Dendritic cell treated with granulocyte-macrophage colony-stimulating factor and Interleukin-4, amounts not matched to agents 40 ng/mL and 50 ng/mL, for 4 days (primary cell): ENCODE measurements at regions not wholly inside any gene's neighbourhood (a gene's known extent, or its start where the extent isn't known, plus 50 kb on each side); places are given as distances from the start of the nearest gene placed in this dataset.

ENCODE experiments used
- H3K27ac Mint-ChIP-seq: one replicate; pipeline ENCODE4 v1.8.0; 2022; ENCODE audit warnings: mild to moderate bottlenecking, mixed read lengths
- H3K27me3 Mint-ChIP-seq: one replicate; pipeline ENCODE4 v1.8.0; 2022; ENCODE audit warnings: mild to moderate bottlenecking, mixed read lengths
- H3K36me3 Mint-ChIP-seq: one replicate; pipeline ENCODE4 v1.8.0; 2022; ENCODE audit warnings: low read depth, mixed read lengths
- H3K4me1 Mint-ChIP-seq: one replicate; pipeline ENCODE4 v1.8.0; 2022; ENCODE audit warnings: low read depth, mixed read lengths
- H3K4me3 Mint-ChIP-seq: one replicate; pipeline ENCODE4 v1.8.0; 2022; ENCODE audit warnings: mild to moderate bottlenecking, moderate library complexity, mixed read lengths
- H3K9me3 Mint-ChIP-seq: one replicate; pipeline ENCODE4 v1.8.0; 2022; ENCODE audit warnings: mixed read lengths
- intact Hi-C: fragments of 100-400 bp; cut with micrococcal nuclease; formaldehyde crosslinking; loops from one replicate; pipeline ENCODE4 v1.15.0; 2022

GRCh38 chr17:72306037-72306436 lies 185.2 kb downstream of the SOX9 start:
- no peak overlapping the region for H3K27ac Mint-ChIP-seq
- no peaks in the 10 kb centered on the region for H3K27me3 Mint-ChIP-seq
- H3K36me3 Mint-ChIP-seq = no peaks in the 10 kb centered on the region
- no peaks in the 10 kb centered on the region for H3K9me3 Mint-ChIP-seq
- intact Hi-C loops = no loop called here
- H3K4me1 Mint-ChIP-seq = no peaks in the 10 kb centered on the region
- no peak overlapping the region for H3K4me3 Mint-ChIP-seq

- Mint-ChIP-seq H3K27me3 (no peaks in the 10 kb centered on the region), H3K4me1 (no peaks in the 10 kb centered on the region), H3K27ac (no peak overlapping the region), H3K4me3 (no peak overlapping the region), H3K36me3 (no peaks in the 10 kb centered on the region), H3K9me3 (no peaks in the 10 kb centered on the region)
- intact Hi-C loops = no loop called here
Measured at GRCh38 chr17:72307836-72308235, 187.0 kb downstream of the SOX9 start.

GRCh38 chr17:72308744-72309385 lies 188.0 kb downstream of the SOX9 start:
- Mint-ChIP-seq H3K27ac (no peak overlapping the region), H3K4me1 (no peaks in the 10 kb centered on the region), H3K9me3 (no peaks in the 10 kb centered on the region), H3K4me3 (no peak overlapping the region), H3K36me3 (no peaks in the 10 kb centered on the region), H3K27me3 (no peaks in the 10 kb centered on the region)
- intact Hi-C loops = no loop called here

- intact Hi-C loops = no loop called here
- H3K27ac Mint-ChIP-seq = no peak overlapping the region
- H3K4me3 Mint-ChIP-seq = no peak overlapping the region
- no peaks in the 10 kb centered on the region for H3K9me3 Mint-ChIP-seq
- no peaks in the 10 kb centered on the region for H3K27me3 Mint-ChIP-seq
- no peaks in the 10 kb centered on the region for H3K36me3 Mint-ChIP-seq
- H3K4me1 Mint-ChIP-seq = no peaks in the 10 kb centered on the region
Measured at GRCh38 chr17:72311004-72311403, 190.2 kb downstream of the SOX9 start.

- no peaks in the 10 kb centered on the region for H3K27me3 Mint-ChIP-seq
- H3K4me3 Mint-ChIP-seq = no peak overlapping the region
- intact Hi-C loops = no loop called here
- H3K36me3 Mint-ChIP-seq = no peaks in the 10 kb centered on the region
- no peaks in the 10 kb centered on the region for H3K4me1 Mint-ChIP-seq
- peaks cover 3% of the 10 kb centered on the region for H3K9me3 Mint-ChIP-seq
- H3K27ac Mint-ChIP-seq = no peak overlapping the region
Measured at GRCh38 chr17:72315122-72315913, 194.5 kb downstream of the SOX9 start.

- Mint-ChIP-seq H3K4me3 (no peak overlapping the region), H3K27ac (no peak overlapping the region), H3K9me3 (peaks cover 14% of the 10 kb centered on the region), H3K4me1 (no peaks in the 10 kb centered on the region), H3K36me3 (no peaks in the 10 kb centered on the region), H3K27me3 (no peaks in the 10 kb centered on the region)
- intact Hi-C loops = no loop called here
Measured at GRCh38 chr17:72318131-72318530, 197.3 kb downstream of the SOX9 start.

- Mint-ChIP-seq H3K36me3 (no peaks in the 10 kb centered on the region), H3K27me3 (no peaks in the 10 kb centered on the region), H3K27ac (no peak overlapping the region), H3K4me3 (no peak overlapping the region), H3K4me1 (no peaks in the 10 kb centered on the region), H3K9me3 (peaks cover 25% of the 10 kb centered on the region)
- intact Hi-C loops = no loop called here
Measured at GRCh38 chr17:72321896-72322295, 201.1 kb downstream of the SOX9 start.

- Mint-ChIP-seq H3K4me1 (no peaks in the 10 kb centered on the region), H3K4me3 (no peak overlapping the region), H3K36me3 (no peaks in the 10 kb centered on the region), H3K9me3 (no peaks in the 10 kb centered on the region), H3K27me3 (no peaks in the 10 kb centered on the region), H3K27ac (no peak overlapping the region)
- intact Hi-C loops = no loop called here
Measured at GRCh38 chr17:72332367-72332766, 211.5 kb downstream of the SOX9 start.

- Mint-ChIP-seq H3K27me3 (no peaks in the 10 kb centered on the region), H3K9me3 (no peaks in the 10 kb centered on the region), H3K27ac (no peak overlapping the region), H3K4me3 (no peak overlapping the region), H3K36me3 (no peaks in the 10 kb centered on the region), H3K4me1 (no peaks in the 10 kb centered on the region)
- intact Hi-C loops = no loop called here
Measured at GRCh38 chr17:72333570-72333969, 212.8 kb downstream of the SOX9 start.

- Mint-ChIP-seq H3K4me1 (no peaks in the 10 kb centered on the region), H3K27me3 (no peaks in the 10 kb centered on the region), H3K27ac (no peak overlapping the region), H3K4me3 (no peak overlapping the region), H3K9me3 (no peaks in the 10 kb centered on the region), H3K36me3 (no peaks in the 10 kb centered on the region)
- intact Hi-C loops = no loop called here
Measured at GRCh38 chr17:72334205-72334604, 213.4 kb downstream of the SOX9 start.

- H3K27me3 Mint-ChIP-seq = no peaks in the 10 kb centered on the region
- no peaks in the 10 kb centered on the region for H3K4me1 Mint-ChIP-seq
- no peaks in the 10 kb centered on the region for H3K9me3 Mint-ChIP-seq
- no peaks in the 10 kb centered on the region for H3K36me3 Mint-ChIP-seq
- H3K27ac Mint-ChIP-seq = no peak overlapping the region
- intact Hi-C loops = no loop called here
- no peak overlapping the region for H3K4me3 Mint-ChIP-seq
Measured at GRCh38 chr17:72336026-72336803, 215.4 kb downstream of the SOX9 start.

- Mint-ChIP-seq H3K27me3 (no peaks in the 10 kb centered on the region), H3K27ac (no peak overlapping the region), H3K4me1 (no peaks in the 10 kb centered on the region), H3K9me3 (no peaks in the 10 kb centered on the region), H3K4me3 (no peak overlapping the region), H3K36me3 (no peaks in the 10 kb centered on the region)
- intact Hi-C loops = no loop called here
Measured at GRCh38 chr17:72336804-72337070, 215.9 kb downstream of the SOX9 start.

- no peaks in the 10 kb centered on the region for H3K36me3 Mint-ChIP-seq
- no peaks in the 10 kb centered on the region for H3K9me3 Mint-ChIP-seq
- no peak overlapping the region for H3K4me3 Mint-ChIP-seq
- intact Hi-C loops = no loop called here
- H3K27me3 Mint-ChIP-seq = no peaks in the 10 kb centered on the region
- no peaks in the 10 kb centered on the region for H3K4me1 Mint-ChIP-seq
- no peak overlapping the region for H3K27ac Mint-ChIP-seq
Measured at GRCh38 chr17:72338304-72338703, 217.5 kb downstream of the SOX9 start.
